Endothelial cell (in vitro differentiated cells): ENCODE measurements at regions not wholly inside any gene's neighbourhood (a gene's known extent, or its start where the extent isn't known, plus 50 kb on each side); places are given as distances from the start of the nearest gene placed in this dataset.

Source experiments
- DNase-seq: peaks from one replicate; pipeline ENCODE4 v3.0.0; 2021; ENCODE audit warnings: low spot score
- H3K27ac Mint-ChIP-seq: one replicate; pipeline ENCODE4 v1.8.0; 2021; ENCODE audit warnings: mixed read lengths, inconsistent platforms; ENCODE audit not compliant: unreplicated experiment
- H3K27me3 Mint-ChIP-seq: one replicate; pipeline ENCODE4 v1.8.0; 2021; ENCODE audit warnings: mild to moderate bottlenecking, moderate library complexity, mixed read lengths, inconsistent platforms; ENCODE audit not compliant: unreplicated experiment
- H3K36me3 Mint-ChIP-seq: one replicate; pipeline ENCODE4 v1.8.0; 2021; ENCODE audit warnings: mild to moderate bottlenecking, low read depth, mixed read lengths, inconsistent platforms; ENCODE audit not compliant: unreplicated experiment
- H3K4me1 Mint-ChIP-seq: one replicate; pipeline ENCODE4 v1.8.0; 2021; ENCODE audit warnings: mild to moderate bottlenecking, mixed read lengths, inconsistent platforms; ENCODE audit not compliant: unreplicated experiment
- H3K4me3 Mint-ChIP-seq: one replicate; pipeline ENCODE4 v1.8.0; 2021; ENCODE audit warnings: mild to moderate bottlenecking, mixed read lengths, inconsistent platforms; ENCODE audit not compliant: unreplicated experiment
- H3K9me3 Mint-ChIP-seq: one replicate; pipeline ENCODE4 v1.8.0; 2021; ENCODE audit warnings: mixed read lengths, inconsistent platforms; ENCODE audit not compliant: unreplicated experiment
- CTCF ChIP-seq: fragments of 200-600 bp; sonication (generic); IDR thresholded peaks from one replicate; pipeline ENCODE4 v1.5.0; 2021; ENCODE audit warnings: antibody characterized with exemption; ENCODE audit not compliant: unreplicated experiment

GRCh38 chr14:62270236-62270635 is 508.0 kb downstream of the SNAPC1 start:
- H3K27me3 Mint-ChIP-seq: no peaks in the 10 kb centered on the region
- no peaks in the 10 kb centered on the region for H3K9me3 Mint-ChIP-seq
- H3K4me1 Mint-ChIP-seq: no peaks in the 10 kb centered on the region
- H3K4me3 Mint-ChIP-seq: no peak overlapping the region
- DNase-seq: no peak
- H3K27ac Mint-ChIP-seq: no peak overlapping the region
- no peak for TF ChIP-seq CTCF
- H3K36me3 Mint-ChIP-seq: no peaks in the 10 kb centered on the region

GRCh38 chr14:62280366-62280765 is 518.1 kb downstream of the SNAPC1 start:
- no peak for DNase-seq
- Mint-ChIP-seq H3K9me3 (no peaks in the 10 kb centered on the region), H3K4me3 (no peak overlapping the region), H3K27ac (no peak overlapping the region), H3K4me1 (no peaks in the 10 kb centered on the region), H3K27me3 (no peaks in the 10 kb centered on the region), H3K36me3 (no peaks in the 10 kb centered on the region)
- no peak for TF ChIP-seq CTCF

- H3K4me3 Mint-ChIP-seq: no peak overlapping the region
- H3K9me3 Mint-ChIP-seq: no peaks in the 10 kb centered on the region
- DNase-seq: no peak
- no peaks in the 10 kb centered on the region for H3K36me3 Mint-ChIP-seq
- TF ChIP-seq CTCF: no peak
- no peaks in the 10 kb centered on the region for H3K4me1 Mint-ChIP-seq
- no peak overlapping the region for H3K27ac Mint-ChIP-seq
- no peaks in the 10 kb centered on the region for H3K27me3 Mint-ChIP-seq
Observed at GRCh38 chr14:62283837-62284236, 521.6 kb downstream of the SNAPC1 start.

GRCh38 chr14:62289471-62289870 is 527.3 kb downstream of the SNAPC1 start:
- no peak for DNase-seq
- Mint-ChIP-seq H3K27ac (no peak overlapping the region), H3K4me3 (no peak overlapping the region), H3K27me3 (no peaks in the 10 kb centered on the region), H3K9me3 (no peaks in the 10 kb centered on the region), H3K4me1 (no peaks in the 10 kb centered on the region), H3K36me3 (no peaks in the 10 kb centered on the region)
- TF ChIP-seq CTCF: no peak

GRCh38 chr14:62301080-62301479 is 538.9 kb downstream of the SNAPC1 start:
- no peaks in the 10 kb centered on the region for H3K27me3 Mint-ChIP-seq
- H3K4me3 Mint-ChIP-seq: no peak overlapping the region
- DNase-seq: no peak
- peaks cover 13% of the 10 kb centered on the region for H3K4me1 Mint-ChIP-seq
- no peaks in the 10 kb centered on the region for H3K36me3 Mint-ChIP-seq
- no peaks in the 10 kb centered on the region for H3K9me3 Mint-ChIP-seq
- TF ChIP-seq CTCF: no peak
- H3K27ac Mint-ChIP-seq: no peak overlapping the region
